ENCODE measurements at regions not wholly inside any gene's neighbourhood (a gene's known extent, or its start where the extent isn't known, plus 50 kb on each side); places are given as distances from the start of the nearest gene placed in this dataset.

GRCh38 chr6:145309842-145310535 lies 425.3 kb downstream of the EPM2A start:
- no peak overlapping the region for H3K27ac ChIP-seq
- no peak for TF ChIP-seq POLR2A (IDR thresholded peaks at IDR 0.05)
- TF ChIP-seq, protein P1, sequence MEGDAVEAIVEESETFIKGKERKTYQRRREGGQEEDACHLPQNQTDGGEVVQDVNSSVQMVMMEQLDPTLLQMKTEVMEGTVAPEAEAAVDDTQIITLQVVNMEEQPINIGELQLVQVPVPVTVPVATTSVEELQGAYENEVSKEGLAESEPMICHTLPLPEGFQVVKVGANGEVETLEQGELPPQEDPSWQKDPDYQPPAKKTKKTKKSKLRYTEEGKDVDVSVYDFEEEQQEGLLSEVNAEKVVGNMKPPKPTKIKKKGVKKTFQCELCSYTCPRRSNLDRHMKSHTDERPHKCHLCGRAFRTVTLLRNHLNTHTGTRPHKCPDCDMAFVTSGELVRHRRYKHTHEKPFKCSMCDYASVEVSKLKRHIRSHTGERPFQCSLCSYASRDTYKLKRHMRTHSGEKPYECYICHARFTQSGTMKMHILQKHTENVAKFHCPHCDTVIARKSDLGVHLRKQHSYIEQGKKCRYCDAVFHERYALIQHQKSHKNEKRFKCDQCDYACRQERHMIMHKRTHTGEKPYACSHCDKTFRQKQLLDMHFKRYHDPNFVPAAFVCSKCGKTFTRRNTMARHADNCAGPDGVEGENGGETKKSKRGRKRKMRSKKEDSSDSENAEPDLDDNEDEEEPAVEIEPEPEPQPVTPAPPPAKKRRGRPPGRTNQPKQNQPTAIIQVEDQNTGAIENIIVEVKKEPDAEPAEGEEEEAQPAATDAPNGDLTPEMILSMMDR (IDR thresholded peaks at IDR 0.05), result no peak

GRCh38 chr6:145312481-145312880 lies 422.8 kb downstream of the EPM2A start:
- no peaks in the 10 kb centered on the region for H3K27me3 ChIP-seq
- no peaks in the 10 kb centered on the region for H3K36me3 ChIP-seq
- no peaks in the 10 kb centered on the region for H3K9me3 ChIP-seq
- H3K4me1 ChIP-seq, result no peaks in the 10 kb centered on the region
- DNase-seq, result no peak
- TF ChIP-seq POLR2A (IDR thresholded peaks at IDR 0.05), result no peak
- TF ChIP-seq, protein P1 (IDR thresholded peaks at IDR 0.05), result no peak
- H3K4me3 ChIP-seq, result no peak overlapping the region
- H3K27ac ChIP-seq, result no peak overlapping the region

More at GRCh38 chr6:145309842-145310535, 425.3 kb downstream of the EPM2A start:
- H3K4me1 ChIP-seq, result no peaks in the 10 kb centered on the region
- H3K9me3 ChIP-seq, result no peaks in the 10 kb centered on the region
- no peak for DNase-seq
- no peak overlapping the region for H3K4me3 ChIP-seq
- H3K27me3 ChIP-seq, result no peaks in the 10 kb centered on the region
- H3K36me3 ChIP-seq, result no peaks in the 10 kb centered on the region

DNA sequence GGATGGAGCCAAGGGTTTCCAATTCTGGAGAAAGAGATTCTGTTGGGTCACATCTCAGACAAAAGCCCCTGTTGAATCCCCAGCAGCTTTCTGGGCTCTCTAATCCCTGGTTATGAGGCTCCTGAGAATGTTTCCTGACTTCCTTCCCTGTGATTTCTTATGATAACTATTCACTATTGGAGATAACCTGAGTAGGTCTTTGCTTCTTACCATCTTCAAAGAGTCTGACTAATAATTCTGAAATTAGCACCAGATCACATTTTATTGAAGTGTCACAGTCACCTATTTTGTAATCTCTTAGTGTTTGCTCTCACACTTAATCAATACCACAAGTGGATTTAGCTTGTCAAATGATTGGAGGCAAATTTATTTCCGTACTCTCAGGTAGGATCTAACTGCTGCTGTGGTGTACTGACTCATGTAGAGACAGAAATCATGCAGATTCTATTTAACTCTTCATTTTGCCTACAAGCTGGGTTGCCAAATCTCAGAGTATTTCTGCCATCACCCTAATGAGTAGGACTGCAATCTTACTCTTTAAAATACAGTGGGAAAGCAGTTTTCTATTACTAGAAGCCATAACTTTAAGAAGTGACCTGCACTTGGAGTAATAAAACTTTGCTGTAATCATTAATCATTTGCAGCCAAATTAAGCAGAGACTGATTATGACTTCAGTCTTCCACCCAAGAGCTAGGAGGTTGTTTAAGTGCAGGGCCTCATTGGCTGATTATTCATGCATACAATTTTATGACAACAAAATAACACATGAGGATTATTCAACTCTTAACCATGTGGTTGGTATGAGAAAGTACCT lies 422.1 kb downstream of the EPM2A start:
- Histone ChIP-seq H3K27me3 (no peaks in the 10 kb centered on the region), H3K4me1 (no peaks in the 10 kb centered on the region), H3K4me3 (no peak overlapping the region), H3K27ac (no peak overlapping the region), H3K9me3 (no peaks in the 10 kb centered on the region), H3K36me3 (no peaks in the 10 kb centered on the region)
- no peak for DNase-seq
- TF ChIP-seq POLR2A (IDR thresholded peaks at IDR 0.05), result no peak
- TF ChIP-seq, protein P1 (IDR thresholded peaks at IDR 0.05), result no peak

- no peak for DNase-seq
- H3K27ac ChIP-seq, result no peak overlapping the region
- no peaks in the 10 kb centered on the region for H3K4me1 ChIP-seq
- H3K36me3 ChIP-seq, result no peaks in the 10 kb centered on the region
- TF ChIP-seq, protein P1 (IDR thresholded peaks at IDR 0.05), result no peak
- TF ChIP-seq POLR2A (IDR thresholded peaks at IDR 0.05), result no peak
- H3K4me3 ChIP-seq, result no peak overlapping the region
- no peaks in the 10 kb centered on the region for H3K9me3 ChIP-seq
- H3K27me3 ChIP-seq, result no peaks in the 10 kb centered on the region
Observed at GRCh38 chr6:145315982-145316600, 419.2 kb downstream of the EPM2A start.

DNA sequence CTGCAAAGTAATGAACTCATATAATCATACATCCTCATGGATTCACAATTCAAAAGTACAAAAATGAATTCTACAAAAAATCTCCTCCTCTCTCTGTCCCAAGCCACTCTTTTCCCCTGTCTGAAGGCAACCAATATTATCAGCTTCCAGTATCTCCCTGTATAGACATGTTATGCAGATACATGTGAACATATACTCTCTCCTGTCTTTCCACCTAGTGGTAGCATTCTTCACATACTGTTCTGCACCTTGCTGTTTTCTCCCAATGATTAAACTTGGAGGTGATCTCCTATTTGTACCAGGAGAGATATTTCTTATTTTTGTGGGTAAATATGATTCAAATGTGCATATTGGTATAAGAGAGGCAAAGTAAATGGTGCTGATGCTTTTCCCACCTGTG lies 416.4 kb downstream of the EPM2A start:
- H3K9me3 ChIP-seq, result no peaks in the 10 kb centered on the region
- H3K4me1 ChIP-seq, result no peaks in the 10 kb centered on the region
- no peak for DNase-seq
- H3K27me3 ChIP-seq, result no peaks in the 10 kb centered on the region
- no peak overlapping the region for H3K27ac ChIP-seq
- H3K36me3 ChIP-seq, result no peaks in the 10 kb centered on the region
- H3K4me3 ChIP-seq, result no peak overlapping the region
- TF ChIP-seq POLR2A (IDR thresholded peaks at IDR 0.05), result no peak
- TF ChIP-seq, protein P1 (IDR thresholded peaks at IDR 0.05), result no peak

Data from Peyer's patch (tissue), 4 donors.